ENCODE measurements at regions not wholly inside any gene's neighbourhood (a gene's known extent, or its start where the extent isn't known, plus 50 kb on each side); places are given as distances from the start of the nearest gene placed in this dataset.

DNA sequence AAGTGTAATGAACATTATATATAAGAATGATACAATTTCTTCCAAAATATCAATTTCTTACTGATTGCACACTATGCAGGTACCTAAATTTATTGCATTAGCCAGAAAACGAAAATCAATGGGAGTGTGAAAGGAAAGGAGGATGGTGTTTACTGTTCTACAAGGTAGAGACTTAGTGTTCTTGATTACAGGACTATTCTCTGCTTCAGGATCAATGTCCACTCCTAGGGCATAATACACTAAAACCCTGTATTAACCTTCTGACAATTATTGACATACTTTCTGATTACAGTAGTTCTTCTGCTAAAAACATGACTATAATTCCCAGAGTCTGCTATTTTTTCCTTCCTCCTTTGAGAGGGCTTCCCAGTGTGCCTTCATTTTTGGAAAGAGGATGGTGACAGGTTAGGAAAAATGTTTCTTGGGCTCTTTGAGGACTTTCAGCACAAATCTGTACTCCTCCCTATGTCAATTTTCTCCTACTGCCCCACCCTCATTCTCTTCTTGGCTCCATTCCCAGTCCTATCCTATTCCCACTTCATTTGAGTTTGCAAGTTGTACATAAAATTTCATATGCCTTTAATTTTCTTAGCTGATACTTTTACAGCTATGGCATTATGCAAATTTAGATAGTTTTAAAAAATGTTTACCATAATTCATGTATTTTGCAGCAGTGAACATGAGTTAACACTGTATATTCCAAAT, 278.9 kb downstream of the CENPW start:
- TF ChIP-seq CTCF (IDR thresholded peaks at IDR 0.05 in 8 of 11, conservative IDR thresholded peaks at IDR 0.05 in 3 of 11) (no peak), POLR2A (IDR thresholded peaks at IDR 0.05) (no peak), POLR2AphosphoS5 (IDR thresholded peaks at IDR 0.05) (no peak)

Measured in spleen (tissue), 7 donors.